ENCODE measurements at regions not wholly inside any gene's neighbourhood (a gene's known extent, or its start where the extent isn't known, plus 50 kb on each side); places are given as distances from the start of the nearest gene placed in this dataset.

- no peak for TF ChIP-seq CTCF (IDR thresholded peaks at IDR 0.05)
- Histone ChIP-seq H3K27me3 (ENCODE audit: control insufficient read depth in 1 of 2, insufficient read depth in 2 of 2, low read length in 2 of 2) (peaks cover 0 to 2% of the 10 kb centered on the region in 2 experiments), H3K9me3 (ENCODE audit: control insufficient read depth in 1 of 2, insufficient read depth in 1 of 2, low read length in 2 of 2) (peaks cover 0 to 5% of the 10 kb centered on the region in 2 experiments), H3K36me3 (ENCODE audit: insufficient read depth, low read length) (no peaks in the 10 kb centered on the region), H3K4me3 (ENCODE audit: low read length) (no peak overlapping the region), H3K27ac (ENCODE audit: low read depth in 1 of 2, low read length in 2 of 2) (no peak overlapping the region), H3K4me1 (ENCODE audit: insufficient read depth, low read length) (no peaks in the 10 kb centered on the region)
- no peak for ATAC-seq (ENCODE audit: poor library complexity)
- ChIA-PET CTCF (no interaction called here), POLR2A (no interaction called here)
- intact Hi-C loops (cut with DNase I, micrococcal nuclease) = no loop called here
- H3K27me3 Mint-ChIP-seq = peaks cover 40% of the 10 kb centered on the region
- no peak for DNase-seq
- H3K27ac Mint-ChIP-seq = no peak overlapping the region
- no peaks in the 10 kb centered on the region for H3K9me3 Mint-ChIP-seq
- no peak overlapping the region for H3K4me3 Mint-ChIP-seq
- H3K36me3 Mint-ChIP-seq (ENCODE audit: low read depth) = no peaks in the 10 kb centered on the region
- H3K4me1 Mint-ChIP-seq (ENCODE audit: low read depth) = no peaks in the 10 kb centered on the region
Observed at GRCh38 chr12:113757221-113758002, 208.7 kb downstream of the RBM19 start.

- DNase-seq (no peak), ATAC-seq (ENCODE audit: poor library complexity) (no peak)
- Histone ChIP-seq H3K36me3 (ENCODE audit: insufficient read depth, low read length) (no peaks in the 10 kb centered on the region), H3K4me3 (ENCODE audit: low read length) (no peak overlapping the region), H3K9me3 (ENCODE audit: control insufficient read depth in 1 of 2, insufficient read depth in 1 of 2, low read length in 2 of 2) (peaks cover 0 to 5% of the 10 kb centered on the region in 2 experiments), H3K4me1 (ENCODE audit: insufficient read depth, low read length) (no peaks in the 10 kb centered on the region), H3K27me3 (ENCODE audit: control insufficient read depth in 1 of 2, insufficient read depth in 2 of 2, low read length in 2 of 2) (peaks cover 0 to 2% of the 10 kb centered on the region in 2 experiments), H3K27ac (ENCODE audit: low read depth in 1 of 2, low read length in 2 of 2) (no peak overlapping the region)
- ChIA-PET POLR2A (no interaction called here), CTCF (no interaction called here)
- Mint-ChIP-seq H3K4me1 (ENCODE audit: low read depth) (no peaks in the 10 kb centered on the region), H3K27me3 (peaks cover 40% of the 10 kb centered on the region), H3K9me3 (no peaks in the 10 kb centered on the region), H3K27ac (no peak overlapping the region), H3K4me3 (no peak overlapping the region), H3K36me3 (ENCODE audit: low read depth) (no peaks in the 10 kb centered on the region)
- no peak for TF ChIP-seq CTCF (IDR thresholded peaks at IDR 0.05)
- intact Hi-C loops (cut with DNase I, micrococcal nuclease) = no loop called here
Observed at GRCh38 chr12:113756609-113757008, 209.5 kb downstream of the RBM19 start.

- ChIA-PET CTCF (no interaction called here), POLR2A (no interaction called here)
- ATAC-seq (ENCODE audit: poor library complexity) (no peak), DNase-seq (no peak)
- Histone ChIP-seq H3K9me3 (ENCODE audit: control insufficient read depth in 1 of 2, insufficient read depth in 1 of 2, low read length in 2 of 2) (peaks cover 0 to 5% of the 10 kb centered on the region in 2 experiments), H3K36me3 (ENCODE audit: insufficient read depth, low read length) (no peaks in the 10 kb centered on the region), H3K4me3 (ENCODE audit: low read length) (no peak overlapping the region), H3K27ac (ENCODE audit: low read depth in 1 of 2, low read length in 2 of 2) (no peak overlapping the region), H3K4me1 (ENCODE audit: insufficient read depth, low read length) (no peaks in the 10 kb centered on the region), H3K27me3 (ENCODE audit: control insufficient read depth in 1 of 2, insufficient read depth in 2 of 2, low read length in 2 of 2) (peaks cover 0 to 2% of the 10 kb centered on the region in 2 experiments)
- Mint-ChIP-seq H3K4me3 (no peak overlapping the region), H3K27ac (no peak overlapping the region), H3K9me3 (no peaks in the 10 kb centered on the region), H3K4me1 (ENCODE audit: low read depth) (no peaks in the 10 kb centered on the region), H3K36me3 (ENCODE audit: low read depth) (no peaks in the 10 kb centered on the region), H3K27me3 (peaks cover 38% of the 10 kb centered on the region)
- intact Hi-C loops (cut with DNase I, micrococcal nuclease) = no loop called here
- no peak for TF ChIP-seq CTCF (IDR thresholded peaks at IDR 0.05)
Observed at GRCh38 chr12:113755098-113755497, 211.0 kb downstream of the RBM19 start.
